ENCODE measurements at regions not wholly inside any gene's neighbourhood (a gene's known extent, or its start where the extent isn't known, plus 50 kb on each side); places are given as distances from the start of the nearest gene placed in this dataset.

DNA sequence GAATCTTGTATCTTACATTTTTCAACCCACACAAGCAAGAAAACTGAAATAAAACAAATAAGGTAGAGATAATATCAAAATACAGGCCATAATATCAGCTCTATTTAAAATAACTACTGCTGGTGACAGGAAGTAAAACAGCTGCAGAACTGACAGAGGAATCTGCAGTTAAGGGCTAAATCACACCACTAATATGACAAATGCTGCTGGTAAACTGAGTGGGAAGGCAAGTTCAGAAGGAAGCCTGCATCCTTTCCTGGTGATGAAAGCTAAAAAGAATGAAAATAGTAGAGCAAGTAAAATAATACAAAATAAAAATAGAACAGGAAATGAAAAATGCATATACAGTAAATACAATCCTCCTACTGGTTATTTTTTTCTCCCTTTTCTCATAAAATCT, 1293.7 kb upstream of the C9orf72 start:
- Histone ChIP-seq H3K27ac (no peak overlapping the region), H3K9me3 (no peaks in the 10 kb centered on the region), H3K27me3 (no peaks in the 10 kb centered on the region), H3K36me3 (no peaks in the 10 kb centered on the region), H3K4me1 (no peaks in the 10 kb centered on the region), H3K4me3 (no peak overlapping the region)
- intact Hi-C loops (cut with DNase I) = no loop called here
- TF ChIP-seq, protein P1, sequence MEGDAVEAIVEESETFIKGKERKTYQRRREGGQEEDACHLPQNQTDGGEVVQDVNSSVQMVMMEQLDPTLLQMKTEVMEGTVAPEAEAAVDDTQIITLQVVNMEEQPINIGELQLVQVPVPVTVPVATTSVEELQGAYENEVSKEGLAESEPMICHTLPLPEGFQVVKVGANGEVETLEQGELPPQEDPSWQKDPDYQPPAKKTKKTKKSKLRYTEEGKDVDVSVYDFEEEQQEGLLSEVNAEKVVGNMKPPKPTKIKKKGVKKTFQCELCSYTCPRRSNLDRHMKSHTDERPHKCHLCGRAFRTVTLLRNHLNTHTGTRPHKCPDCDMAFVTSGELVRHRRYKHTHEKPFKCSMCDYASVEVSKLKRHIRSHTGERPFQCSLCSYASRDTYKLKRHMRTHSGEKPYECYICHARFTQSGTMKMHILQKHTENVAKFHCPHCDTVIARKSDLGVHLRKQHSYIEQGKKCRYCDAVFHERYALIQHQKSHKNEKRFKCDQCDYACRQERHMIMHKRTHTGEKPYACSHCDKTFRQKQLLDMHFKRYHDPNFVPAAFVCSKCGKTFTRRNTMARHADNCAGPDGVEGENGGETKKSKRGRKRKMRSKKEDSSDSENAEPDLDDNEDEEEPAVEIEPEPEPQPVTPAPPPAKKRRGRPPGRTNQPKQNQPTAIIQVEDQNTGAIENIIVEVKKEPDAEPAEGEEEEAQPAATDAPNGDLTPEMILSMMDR (IDR thresholded peaks at IDR 0.05) = no peak
- no peak for DNase-seq (ENCODE audit: low spot score in 2 of 2)

DNA sequence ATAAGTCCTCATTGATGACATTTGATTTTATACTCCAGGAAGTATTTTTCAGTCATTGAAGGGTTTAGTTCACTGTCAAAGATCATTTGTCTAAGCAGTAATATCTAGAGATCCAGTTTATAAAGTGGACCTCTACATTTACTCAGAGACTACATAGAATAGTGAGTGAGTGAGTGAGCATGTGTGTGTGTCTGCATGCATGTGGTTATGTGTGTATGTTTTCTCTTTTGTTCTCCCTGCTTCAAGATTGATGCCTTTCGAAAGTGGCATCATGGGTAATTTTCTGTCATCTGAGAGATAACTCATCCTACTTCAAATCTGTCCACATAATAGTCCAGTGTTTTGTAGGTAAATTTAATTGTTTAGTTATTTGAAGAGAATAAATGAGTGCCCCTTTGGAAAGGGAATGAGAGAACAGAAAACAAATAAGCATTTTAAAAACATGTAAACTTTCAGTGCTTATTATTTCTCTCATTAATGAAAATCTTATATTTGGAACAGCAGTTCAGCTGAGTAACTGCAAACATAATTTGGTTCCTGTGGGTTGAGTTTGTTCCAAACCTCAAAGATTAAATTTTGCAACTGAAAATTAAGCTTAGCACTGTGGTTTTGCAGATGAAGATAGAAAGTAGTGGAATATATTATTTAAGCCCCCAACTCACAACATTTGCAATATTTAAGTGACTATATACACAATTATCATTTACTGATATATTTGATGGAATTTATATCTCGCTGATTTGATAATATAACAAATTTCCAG, 1295.1 kb upstream of the C9orf72 start:
- no peaks in the 10 kb centered on the region for H3K36me3 ChIP-seq
- H3K4me3 ChIP-seq = no peak overlapping the region
- H3K4me1 ChIP-seq = no peaks in the 10 kb centered on the region
- H3K27me3 ChIP-seq = no peaks in the 10 kb centered on the region
- TF ChIP-seq, protein P1 (IDR thresholded peaks at IDR 0.05) = no peak
- no peaks in the 10 kb centered on the region for H3K9me3 ChIP-seq
- intact Hi-C loops (cut with DNase I) = no loop called here
- no peak for DNase-seq (ENCODE audit: low spot score in 2 of 2)
- no peak overlapping the region for H3K27ac ChIP-seq

DNA sequence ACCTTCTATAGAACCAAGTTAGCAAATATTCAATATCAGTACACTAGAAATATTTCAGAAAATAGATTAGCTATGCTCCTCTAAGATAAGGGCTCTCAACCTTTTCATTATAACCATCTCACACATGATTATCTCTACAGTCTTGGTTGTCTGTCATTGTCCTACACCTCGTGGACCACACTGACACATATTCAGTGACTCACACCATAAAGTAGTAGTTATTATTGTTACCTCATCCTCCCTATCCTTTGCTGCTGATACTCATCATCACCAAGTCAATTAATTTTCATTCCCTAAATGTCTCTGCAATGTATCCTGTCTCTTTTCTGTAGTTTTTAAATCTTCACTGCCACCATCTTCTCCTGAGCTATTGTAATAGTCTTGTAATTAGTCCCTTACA, 1309.2 kb upstream of the C9orf72 start:
- Histone ChIP-seq H3K27ac (no peak overlapping the region), H3K27me3 (no peaks in the 10 kb centered on the region), H3K4me1 (no peaks in the 10 kb centered on the region), H3K4me3 (no peak overlapping the region), H3K36me3 (no peaks in the 10 kb centered on the region), H3K9me3 (no peaks in the 10 kb centered on the region)
- TF ChIP-seq, protein P1 (IDR thresholded peaks at IDR 0.05) = no peak
- no peak for DNase-seq (ENCODE audit: low spot score in 2 of 2)
- intact Hi-C loops (cut with DNase I) = no loop called here

DNA sequence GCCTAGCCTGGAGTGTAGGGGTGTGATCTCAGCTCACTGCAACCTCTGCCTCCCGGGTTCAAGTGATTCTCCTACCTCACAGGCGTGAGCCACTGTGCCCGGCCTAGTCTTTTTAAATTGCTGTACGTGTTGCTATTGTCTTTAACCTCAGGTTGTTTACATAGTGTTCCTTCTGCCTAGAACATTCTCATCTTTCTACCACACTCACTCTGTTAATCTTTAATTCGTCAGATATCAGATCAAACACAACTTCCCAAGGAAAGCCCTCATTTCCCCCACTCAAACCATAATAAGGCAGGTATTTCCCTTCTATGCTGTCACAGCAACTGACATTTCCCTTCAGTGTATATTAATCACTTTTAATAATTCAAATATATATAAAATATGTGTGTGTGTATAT, 1310.0 kb upstream of the C9orf72 start:
- H3K27me3 ChIP-seq = no peaks in the 10 kb centered on the region
- no peaks in the 10 kb centered on the region for H3K36me3 ChIP-seq
- H3K27ac ChIP-seq = no peak overlapping the region
- TF ChIP-seq, protein P1 (IDR thresholded peaks at IDR 0.05) = no peak
- no peaks in the 10 kb centered on the region for H3K9me3 ChIP-seq
- H3K4me3 ChIP-seq = no peak overlapping the region
- intact Hi-C loops (cut with DNase I) = no loop called here
- no peak for DNase-seq (ENCODE audit: low spot score in 2 of 2)
- H3K4me1 ChIP-seq = no peaks in the 10 kb centered on the region

DNA sequence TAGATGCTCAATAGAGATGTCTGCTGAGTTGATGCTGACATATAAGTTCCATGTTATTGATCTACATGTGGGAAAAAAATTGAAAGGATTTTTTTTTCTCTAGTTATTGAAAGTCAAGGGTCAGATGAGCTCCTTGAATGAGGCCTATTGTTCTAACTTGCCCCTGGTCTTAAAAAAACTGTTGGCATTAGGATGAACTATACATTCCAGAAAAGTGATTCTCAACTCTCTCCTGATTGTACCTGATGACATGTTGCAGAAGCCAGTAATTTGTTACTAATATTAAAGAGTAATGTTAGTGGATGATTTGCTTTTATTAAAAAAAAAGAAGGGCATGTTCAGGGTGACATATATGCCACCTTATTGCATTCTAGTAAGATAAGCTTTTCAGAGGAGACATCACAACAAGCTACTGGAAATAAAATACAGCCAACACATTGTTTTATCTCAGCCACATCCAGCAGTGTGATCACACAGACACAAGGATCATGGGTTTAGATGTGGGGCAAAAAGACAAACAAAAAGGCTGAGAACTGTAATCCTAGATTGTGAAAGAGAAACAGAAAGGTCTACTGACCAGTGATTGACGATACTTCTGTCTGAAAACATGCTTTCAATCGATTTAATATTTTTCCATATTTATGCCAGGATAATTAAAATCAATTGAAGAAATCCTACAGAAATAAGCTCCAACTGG, 1314.1 kb upstream of the C9orf72 start:
- TF ChIP-seq, protein P1 (IDR thresholded peaks at IDR 0.05) = no peak
- intact Hi-C loops (cut with DNase I) = no loop called here

More for the DNA sequence above, 1314.1 kb upstream of the C9orf72 start:
- H3K36me3 ChIP-seq = no peaks in the 10 kb centered on the region
- no peaks in the 10 kb centered on the region for H3K27me3 ChIP-seq
- H3K9me3 ChIP-seq = no peaks in the 10 kb centered on the region
- H3K27ac ChIP-seq = no peak overlapping the region
- no peak overlapping the region for H3K4me3 ChIP-seq
- H3K4me1 ChIP-seq = no peaks in the 10 kb centered on the region
- no peak for DNase-seq (ENCODE audit: low spot score in 2 of 2)

Measured in ascending aorta (tissue), 2 donors.